CD4-positive, alpha-beta T cell treated with Interleukin-6 at 100 ng/mL for 8 hours (primary cell): ENCODE measurements at regions not wholly inside any gene's neighbourhood (a gene's known extent, or its start where the extent isn't known, plus 50 kb on each side); places are given as distances from the start of the nearest gene placed in this dataset.
A peak's percentile ranks its signal among the peaks of the same experiment; 100 is the strongest.

Experiments
- DNase-seq: peaks from one replicate; pipeline ENCODE4 v3.0.0-alpha.2; 2020; ENCODE audit warnings: mixed read lengths, low spot score

GRCh38 chr6:53974941-53975340 lies 136.3 kb upstream of the MLIP start:
- DNase-seq: no peak

- DNase-seq: no peak
Observed at GRCh38 chr6:53975941-53976615, 135.2 kb upstream of the MLIP start.

GRCh38 chr6:53977551-53977950 lies 133.7 kb upstream of the MLIP start:
- DNase-seq: no peak

GRCh38 chr6:53979468-53980067 lies 131.7 kb upstream of the MLIP start:
- DNase-seq: peak; percentile 15

GRCh38 chr6:53982366-53983050 lies 128.7 kb upstream of the MLIP start:
- DNase-seq: no peak

- no peak for DNase-seq
Observed at GRCh38 chr6:53983301-53983700, 127.9 kb upstream of the MLIP start.

GRCh38 chr6:53984163-53984562 lies 127.1 kb upstream of the MLIP start:
- DNase-seq: no peak

- no peak for DNase-seq
Observed at GRCh38 chr6:53984581-53984980, 126.7 kb upstream of the MLIP start.

GRCh38 chr6:53985366-53985765 lies 125.9 kb upstream of the MLIP start:
- DNase-seq: no peak

GRCh38 chr6:53986165-53986720 lies 125.0 kb upstream of the MLIP start:
- DNase-seq: no peak

GRCh38 chr6:53986721-53987521 lies 124.3 kb upstream of the MLIP start:
- no peak for DNase-seq

GRCh38 chr6:53987522-53987888 lies 123.7 kb upstream of the MLIP start:
- no peak for DNase-seq

GRCh38 chr6:53989504-53989903 lies 121.7 kb upstream of the MLIP start:
- DNase-seq: no peak

GRCh38 chr6:53992522-53992921 lies 118.7 kb upstream of the MLIP start:
- no peak for DNase-seq

- DNase-seq: no peak
Observed at GRCh38 chr6:53994201-53994600, 117.0 kb upstream of the MLIP start.

- no peak for DNase-seq
Observed at GRCh38 chr6:53995935-53996334, 115.3 kb upstream of the MLIP start.

GRCh38 chr6:53998303-53998702 lies 112.9 kb upstream of the MLIP start:
- no peak for DNase-seq

GRCh38 chr6:53999088-53999755 lies 112.0 kb upstream of the MLIP start:
- no peak for DNase-seq

GRCh38 chr6:54002116-54002515 lies 109.1 kb upstream of the MLIP start:
- no peak for DNase-seq

GRCh38 chr6:54003316-54003715 lies 107.9 kb upstream of the MLIP start:
- no peak for DNase-seq

GRCh38 chr6:54008589-54008988 lies 102.7 kb upstream of the MLIP start:
- no peak for DNase-seq
